HG03469 (cell line): ENCODE measurements at regions not wholly inside any gene's neighbourhood (a gene's known extent, or its start where the extent isn't known, plus 50 kb on each side); places are given as distances from the start of the nearest gene placed in this dataset.

ENCODE experiments used
- ATAC-seq: cut with Tn5 transposase; IDR thresholded peaks from one replicate; pipeline ENCODE4 v1.9.1; 2021; ENCODE audit warnings: mild to moderate bottlenecking, moderate library complexity, moderate number of reproducible peaks; ENCODE audit not compliant: unreplicated experiment

DNA sequence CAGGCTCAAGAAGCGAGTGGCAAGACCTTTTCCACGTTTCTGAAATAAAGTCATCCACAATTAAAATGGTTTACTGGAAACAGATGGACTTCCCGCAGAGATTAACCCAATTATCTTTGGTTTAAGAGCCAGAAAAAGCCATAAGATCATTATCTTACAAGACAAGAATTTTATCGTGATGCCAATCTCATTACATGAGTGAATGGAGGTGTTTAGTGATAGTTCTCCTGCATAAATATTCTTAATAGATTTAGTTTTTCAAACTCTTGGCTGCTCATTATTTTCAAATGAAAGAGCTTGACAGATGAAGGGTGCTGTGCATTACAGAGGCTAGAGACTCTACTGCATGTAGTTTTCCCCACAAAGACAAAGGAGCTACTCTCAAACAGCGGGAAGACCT lies 1028.4 kb upstream of the PIK3C3 start:
- no peak for ATAC-seq

DNA sequence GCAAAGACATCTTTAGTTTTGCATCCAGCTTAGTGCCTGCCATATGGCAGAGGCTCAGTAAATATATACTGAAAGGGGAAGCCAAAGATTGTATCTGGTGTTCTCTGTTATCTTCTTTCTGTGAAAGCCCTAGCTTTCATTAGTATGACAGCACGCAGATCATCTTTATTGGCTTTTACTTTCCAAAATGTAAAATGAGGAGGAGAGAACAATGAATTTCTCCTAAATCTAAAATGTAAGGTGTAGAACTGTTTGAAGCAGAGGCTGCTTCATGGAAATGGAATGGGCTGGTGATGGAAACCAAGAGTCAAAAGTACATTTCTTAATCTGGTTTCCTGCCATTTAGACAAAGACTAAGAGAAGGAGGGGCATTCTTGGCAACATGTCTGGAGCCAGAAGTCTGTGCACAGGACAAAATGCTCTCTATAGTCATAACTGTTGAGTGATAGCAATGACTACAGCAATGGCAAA lies 1029.9 kb upstream of the PIK3C3 start:
- ATAC-seq, result no peak

DNA sequence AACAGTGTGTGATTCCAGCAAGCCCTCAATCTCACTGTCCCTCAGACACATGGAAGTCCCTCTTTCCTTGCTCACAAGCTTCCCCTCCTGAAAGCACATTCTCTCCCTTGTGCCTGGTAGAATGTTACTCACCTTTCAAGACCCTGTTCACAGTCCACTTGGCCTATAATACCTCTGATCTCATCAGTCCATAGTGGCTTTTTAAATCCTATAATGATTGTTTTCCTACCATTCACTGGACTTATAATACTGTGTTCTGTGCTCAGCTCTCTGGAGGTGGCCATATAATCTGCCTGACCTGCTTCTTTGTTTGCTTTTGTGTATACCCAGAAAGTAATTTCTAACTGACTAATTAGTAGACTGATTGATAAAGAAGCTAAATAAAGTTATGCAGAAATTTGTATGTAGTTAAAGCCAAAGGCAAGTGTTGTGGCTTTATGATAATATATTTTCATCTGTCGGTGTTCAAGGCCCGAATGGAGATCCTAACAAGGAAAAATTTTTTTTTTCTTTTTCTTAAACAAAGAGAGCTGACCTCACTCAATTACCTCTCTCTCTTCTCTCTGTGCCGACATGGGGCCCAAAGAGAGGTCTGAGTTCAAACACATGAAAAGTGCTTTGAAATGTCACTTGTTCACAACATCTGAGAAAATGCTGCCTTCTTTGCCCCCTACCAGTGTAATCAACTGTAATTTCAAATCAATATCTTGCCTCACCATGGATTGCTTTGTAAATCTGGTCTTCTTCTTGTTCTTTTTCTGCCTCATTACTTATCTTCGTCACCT lies 1033.0 kb upstream of the PIK3C3 start:
- ATAC-seq, result no peak

DNA sequence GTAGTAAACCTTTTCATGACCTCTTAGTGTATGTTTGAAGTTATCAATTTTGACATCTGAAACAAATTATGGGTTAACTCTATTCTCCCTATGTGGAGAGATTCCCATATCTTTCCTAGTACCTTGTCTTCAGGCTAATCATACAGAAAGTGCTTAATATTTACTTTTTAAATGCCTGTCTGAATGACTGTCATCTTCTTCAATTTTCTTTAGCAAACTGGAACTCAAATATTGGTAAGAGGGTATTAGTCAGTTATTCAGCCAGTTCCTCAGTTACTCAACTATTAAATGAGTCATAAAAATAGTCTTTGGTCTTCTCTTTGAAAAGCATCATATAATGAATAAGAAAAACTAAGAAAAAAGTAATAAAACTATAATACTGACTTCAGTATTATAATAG lies 1038.0 kb upstream of the PIK3C3 start:
- ATAC-seq, result no peak

DNA sequence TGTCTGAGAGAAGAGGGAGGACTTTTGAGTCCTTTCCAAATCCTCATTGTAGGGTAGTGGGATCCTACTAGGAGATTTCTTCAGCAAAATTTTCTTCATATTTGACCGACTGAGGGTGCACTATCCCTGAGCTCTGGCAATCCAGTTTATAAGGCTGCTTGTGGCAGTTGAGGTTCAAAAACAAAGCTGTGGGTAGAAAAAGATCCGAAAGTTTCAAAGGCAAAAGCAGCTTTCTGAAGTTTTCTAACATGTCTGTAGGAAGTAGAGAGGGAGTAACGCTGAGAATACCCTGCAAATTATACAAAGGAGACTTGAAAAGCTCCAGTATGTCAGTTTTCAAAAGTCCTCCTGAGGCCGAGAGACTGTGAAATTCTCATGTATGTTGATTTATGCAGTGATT lies 1039.3 kb upstream of the PIK3C3 start:
- no peak for ATAC-seq

DNA sequence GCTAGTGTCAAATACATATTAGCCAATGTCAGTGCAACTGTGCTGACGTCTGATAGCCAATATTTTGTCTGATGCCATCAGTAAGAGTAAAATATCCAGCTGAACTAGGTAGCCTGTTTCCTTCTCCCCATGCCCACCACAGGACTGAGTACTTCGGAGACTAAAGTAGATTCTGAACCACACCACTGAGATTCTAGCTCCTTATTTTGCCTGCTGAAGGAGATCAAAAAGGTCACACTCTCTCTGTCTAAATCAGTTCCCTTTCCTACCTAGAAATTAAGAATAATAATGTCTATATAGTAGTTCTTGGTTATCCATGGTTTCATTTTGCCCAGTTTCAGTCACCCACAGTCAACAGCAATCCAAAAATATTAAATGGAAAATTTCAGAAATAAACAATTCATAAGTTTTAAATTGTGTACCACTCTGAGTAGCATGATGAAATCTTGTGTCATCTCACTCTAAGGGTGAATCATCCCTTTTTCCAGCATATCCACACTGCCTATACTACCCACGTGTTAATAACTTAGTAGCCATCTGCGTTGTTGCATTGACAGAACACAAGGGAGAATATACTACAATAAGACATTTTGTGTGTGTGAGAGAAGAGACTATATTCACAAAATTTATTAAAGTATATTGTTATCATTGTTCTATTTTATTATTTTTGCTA lies 1043.3 kb upstream of the PIK3C3 start:
- ATAC-seq, result no peak

DNA sequence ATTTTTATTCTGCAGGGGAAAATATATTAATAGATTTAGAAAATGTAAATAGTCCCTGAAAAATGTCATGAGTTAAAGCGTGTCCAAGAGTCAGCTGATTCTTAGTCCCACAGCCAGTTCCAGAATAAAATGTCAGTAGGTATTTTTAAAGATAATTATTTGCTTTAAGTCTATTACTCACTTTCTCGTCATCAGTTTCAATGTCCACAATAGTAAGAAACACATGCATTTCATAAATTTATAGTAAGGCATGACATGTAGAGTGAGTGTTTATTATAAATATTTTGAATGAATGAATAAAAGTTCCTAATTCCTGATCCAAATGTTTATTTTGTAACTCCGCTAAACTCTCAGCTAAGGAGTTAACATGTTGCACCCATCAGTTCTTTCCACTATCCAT lies 1044.0 kb upstream of the PIK3C3 start:
- ATAC-seq, result no peak

DNA sequence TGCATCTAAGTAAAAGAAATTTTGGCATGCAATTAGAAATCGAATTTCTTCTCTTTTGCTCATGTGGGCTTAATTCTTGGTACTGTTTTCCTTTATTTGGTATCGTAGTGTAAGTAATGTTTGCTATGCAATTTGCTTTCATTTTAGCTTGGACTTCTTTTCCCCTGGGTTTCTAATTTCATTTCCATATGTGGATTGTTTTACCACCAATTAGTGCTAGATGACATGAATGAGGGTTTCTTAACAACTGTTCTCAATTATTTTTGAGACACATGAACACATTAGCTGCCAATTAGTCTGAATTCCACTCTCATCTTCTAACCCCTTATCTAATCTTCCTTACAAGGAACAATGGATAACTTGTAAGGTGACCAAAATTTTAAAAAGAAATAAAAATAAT lies 1047.2 kb upstream of the PIK3C3 start:
- no peak for ATAC-seq

DNA sequence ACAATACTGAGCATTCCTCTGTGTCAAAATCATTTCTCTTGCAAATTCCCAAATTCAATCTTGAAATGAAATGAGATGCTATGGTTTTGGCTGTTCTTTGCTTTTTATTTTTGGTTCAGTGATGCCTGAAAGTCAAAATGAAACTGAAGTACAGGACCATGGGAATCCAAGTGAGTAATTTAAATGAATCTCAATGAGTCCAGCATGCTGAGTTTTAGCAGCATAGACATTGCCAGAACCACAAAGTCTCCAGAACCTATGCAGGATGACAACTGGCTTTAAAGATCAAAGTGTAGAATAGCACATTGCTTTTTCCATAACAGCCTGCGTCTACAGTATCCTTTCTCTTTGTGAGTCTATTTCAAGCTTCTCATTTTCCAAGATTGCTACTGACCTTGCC lies 1050.7 kb upstream of the PIK3C3 start:
- ATAC-seq, result no peak

DNA sequence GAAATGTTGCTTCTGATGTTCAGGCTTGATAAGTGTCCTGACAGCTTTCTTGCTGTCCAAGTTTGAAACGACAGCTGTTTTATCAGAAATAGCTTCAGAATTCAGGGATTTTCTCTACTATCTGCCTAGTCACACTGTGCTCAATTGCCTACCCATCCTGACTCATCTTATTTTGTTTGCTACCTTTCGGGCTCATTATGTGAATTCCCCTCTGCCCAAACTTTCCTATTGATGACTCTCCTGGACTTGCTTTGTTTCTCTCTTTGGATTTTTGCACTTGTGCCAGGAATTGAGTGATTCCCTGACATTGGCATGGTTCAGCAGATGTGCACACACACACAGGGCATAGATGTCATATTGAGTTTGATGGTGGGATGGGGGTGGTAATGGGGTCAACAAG lies 1052.6 kb upstream of the PIK3C3 start:
- ATAC-seq, result no peak

DNA sequence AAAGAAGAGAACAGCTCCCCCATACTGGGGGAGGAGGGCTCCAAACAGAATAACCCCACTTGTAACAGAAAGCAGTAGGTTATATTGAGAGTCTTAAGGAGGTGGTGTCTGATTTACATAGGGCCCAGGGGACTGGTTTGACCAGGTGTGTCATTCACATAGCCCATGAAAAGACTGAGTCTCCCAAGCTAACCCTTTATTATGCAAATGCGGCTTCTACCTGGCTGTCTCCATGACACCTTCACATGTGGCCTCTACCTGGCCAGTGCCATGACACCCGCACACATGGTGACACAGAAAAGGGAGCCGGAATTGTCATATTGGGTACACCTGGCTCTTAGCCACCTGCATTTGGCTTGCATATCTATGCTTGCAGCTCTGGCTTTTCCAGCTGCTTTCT lies 1057.2 kb upstream of the PIK3C3 start:
- no peak for ATAC-seq

DNA sequence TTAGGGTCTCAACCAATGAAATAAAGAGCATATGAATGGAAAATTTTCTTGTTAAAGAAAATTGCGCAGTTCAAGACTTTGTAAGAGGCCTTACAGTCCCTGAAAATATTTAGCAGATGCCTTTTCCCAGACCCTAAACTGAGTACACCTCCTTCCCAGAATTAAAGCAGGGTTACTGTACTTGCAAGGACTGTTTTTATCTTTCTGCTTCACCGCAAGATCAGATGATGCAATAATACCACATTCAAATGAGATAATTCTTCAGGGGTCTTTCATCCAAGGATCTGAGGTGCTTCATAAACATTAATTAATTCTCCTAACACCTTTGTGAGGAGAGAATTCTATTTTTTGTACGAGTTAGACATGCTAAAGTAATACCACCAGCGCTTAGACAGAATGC lies 1071.8 kb upstream of the PIK3C3 start:
- ATAC-seq, result no peak

DNA sequence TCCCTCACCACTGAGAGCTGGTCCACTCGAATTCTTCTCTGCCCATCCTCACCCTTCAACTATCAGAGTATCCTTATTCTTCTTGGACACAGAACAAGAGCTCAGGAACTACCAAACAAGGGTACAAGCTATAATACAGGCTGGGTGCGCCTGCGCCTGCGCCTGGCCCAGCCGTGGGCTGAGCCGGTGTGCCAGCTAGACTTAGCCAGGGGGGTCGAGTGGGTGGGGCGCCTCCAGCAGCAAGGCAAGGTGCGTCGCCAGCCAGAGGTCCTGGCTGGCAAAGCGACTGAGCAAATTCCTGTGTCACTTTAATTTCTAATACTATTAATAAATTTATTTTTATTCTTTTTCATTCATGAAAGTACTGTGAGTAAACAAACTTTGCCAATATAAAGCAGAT lies 1072.6 kb upstream of the PIK3C3 start:
- ATAC-seq, result no peak

DNA sequence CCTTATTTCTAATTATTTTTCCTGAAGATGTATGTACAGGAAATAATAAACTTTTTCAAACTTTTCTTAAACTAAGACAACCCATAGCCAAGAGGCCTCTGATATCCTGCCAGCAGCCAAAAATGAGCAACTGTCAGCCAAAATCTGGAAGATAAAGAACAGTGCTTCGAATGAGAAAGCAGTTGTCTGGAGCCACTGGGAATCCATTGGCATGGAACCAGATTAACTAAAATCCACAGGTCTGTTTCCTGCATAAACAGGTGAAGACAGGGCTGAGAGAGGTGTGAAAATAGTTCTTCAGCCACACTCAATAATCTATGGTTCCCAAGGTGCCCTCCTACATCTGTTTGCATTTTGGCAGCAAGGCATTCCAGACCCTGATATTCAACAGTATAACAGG lies 1076.7 kb upstream of the PIK3C3 start:
- ATAC-seq, result no peak

DNA sequence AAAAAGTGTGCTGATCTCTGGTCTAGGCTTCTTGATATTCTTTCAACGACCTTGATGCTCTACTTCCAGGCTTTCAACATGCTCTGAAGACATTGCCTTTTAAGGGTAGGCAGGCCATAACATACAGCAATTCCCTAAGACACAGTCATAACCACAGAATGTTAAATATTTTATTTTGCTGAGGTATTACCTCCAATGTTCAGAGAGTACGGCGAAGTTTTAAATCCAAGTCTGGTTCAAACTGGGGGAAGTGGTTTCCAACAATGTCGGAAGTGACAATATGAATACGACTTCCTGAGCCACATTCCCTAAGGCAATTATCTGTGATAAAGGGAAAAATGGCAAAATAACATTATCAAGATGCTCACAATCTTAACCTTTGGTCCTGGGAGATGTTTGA lies 1077.9 kb upstream of the PIK3C3 start:
- no peak for ATAC-seq

DNA sequence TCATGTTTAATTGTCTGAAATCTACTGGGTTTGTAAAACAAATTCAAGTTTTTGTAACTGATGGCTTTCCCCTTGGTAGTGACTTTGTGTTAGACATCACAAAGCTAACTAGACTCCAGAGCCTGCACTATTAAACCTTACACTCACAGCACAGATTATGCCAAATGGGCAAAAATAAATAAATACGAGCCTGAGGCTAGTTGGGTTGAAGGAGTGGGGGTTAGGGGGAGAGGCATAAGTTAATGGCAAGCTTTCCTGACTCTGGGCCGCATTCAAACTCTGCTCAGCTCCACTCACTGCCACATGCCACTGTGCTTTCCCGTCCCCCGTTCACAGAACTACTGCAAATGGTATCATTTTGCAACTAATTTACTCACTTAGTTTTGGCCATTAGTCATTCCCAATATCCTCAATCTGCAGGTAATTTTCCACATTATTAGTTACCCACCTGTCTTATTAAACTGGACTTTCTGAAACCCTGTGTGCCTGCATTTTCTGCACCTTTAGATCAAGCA lies 1079.9 kb upstream of the PIK3C3 start:
- ATAC-seq, result no peak

DNA sequence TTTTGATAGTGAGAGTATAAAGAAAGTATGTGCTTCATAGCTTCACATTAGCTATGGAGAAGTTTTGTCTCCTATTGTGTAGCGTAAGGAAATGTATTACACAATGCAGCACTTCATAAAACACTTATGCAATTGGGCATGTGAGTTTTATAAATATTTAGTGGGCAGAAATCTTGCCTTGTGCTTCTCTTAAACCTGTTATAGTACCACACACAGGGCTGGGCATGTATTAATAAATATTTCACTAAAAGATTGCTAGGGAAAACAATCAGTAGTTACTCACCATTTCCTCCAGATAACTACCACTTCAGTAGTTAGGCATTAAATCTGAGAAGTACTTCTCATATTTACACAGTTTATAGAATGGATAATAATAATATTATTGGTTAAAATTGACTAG lies 1080.8 kb upstream of the PIK3C3 start:
- no peak for ATAC-seq

DNA sequence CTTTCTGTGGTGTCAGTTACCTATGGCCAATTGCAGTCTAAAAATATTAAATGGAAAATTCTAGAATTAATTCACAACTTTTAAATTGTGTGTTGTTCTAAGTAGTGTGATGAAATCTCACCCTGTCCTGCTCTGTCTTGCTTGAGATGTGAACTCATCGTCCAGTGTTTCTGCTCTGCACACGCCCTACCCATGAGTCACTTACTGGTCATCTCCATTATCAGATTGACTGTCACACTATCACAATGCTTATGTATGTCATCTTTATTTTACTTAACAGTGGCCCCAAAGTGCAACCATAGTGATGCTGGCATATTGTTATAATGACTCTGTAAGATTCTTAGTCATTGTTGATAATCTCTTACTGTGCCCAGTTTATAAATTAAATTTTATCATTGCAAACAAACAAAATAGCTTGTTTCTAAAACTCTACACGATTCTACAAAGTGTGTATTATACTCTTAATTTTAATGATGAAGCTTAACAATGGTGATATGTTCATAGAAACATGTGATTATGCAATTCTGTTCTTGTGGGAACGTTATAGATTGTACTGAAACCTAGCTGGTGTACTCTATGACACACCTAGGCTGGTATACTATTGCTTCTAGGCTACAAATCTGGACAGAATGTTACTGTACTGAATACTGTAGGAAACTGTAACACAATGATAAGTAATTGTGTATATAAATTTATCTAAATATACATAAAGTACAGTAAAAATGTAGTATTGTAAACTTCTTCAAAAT lies 1086.8 kb upstream of the PIK3C3 start:
- no peak for ATAC-seq

DNA sequence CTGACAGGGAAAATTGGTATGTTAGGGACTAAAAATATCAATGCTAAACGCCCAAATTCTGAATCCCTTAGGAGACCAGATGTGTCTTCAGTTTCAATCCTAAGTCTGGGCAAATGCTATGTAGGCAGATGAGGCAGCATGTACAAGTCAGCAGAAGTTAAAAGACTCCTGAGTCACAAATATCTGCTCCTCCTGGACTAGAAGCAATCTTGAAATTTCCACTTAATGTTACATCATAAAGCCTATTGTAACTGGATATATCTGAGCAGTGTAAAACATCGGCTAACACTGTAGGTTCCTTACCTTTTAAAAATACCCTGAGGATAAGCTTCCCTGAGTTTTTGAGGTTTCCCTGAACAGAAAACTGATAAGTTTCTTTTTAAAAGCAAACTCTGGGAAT lies 1087.6 kb upstream of the PIK3C3 start:
- no peak for ATAC-seq

DNA sequence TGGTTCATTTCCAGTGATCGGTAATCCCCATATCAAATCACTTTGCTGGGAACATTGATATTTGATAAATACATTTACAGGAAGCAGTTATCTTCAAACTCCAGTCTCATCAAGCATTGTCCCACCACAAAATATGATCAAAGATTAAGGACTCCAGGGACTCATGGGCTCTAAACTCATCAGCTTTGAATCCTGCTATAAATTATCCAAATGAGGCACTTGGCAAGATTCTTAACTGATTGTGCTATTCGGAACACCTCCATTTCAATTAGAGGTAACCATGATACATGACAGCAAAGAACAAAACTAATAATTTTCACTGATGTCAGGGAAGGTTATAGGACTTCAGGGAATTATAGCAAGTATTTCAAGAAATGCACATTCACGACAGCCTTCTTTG lies 1088.1 kb upstream of the PIK3C3 start:
- no peak for ATAC-seq

DNA sequence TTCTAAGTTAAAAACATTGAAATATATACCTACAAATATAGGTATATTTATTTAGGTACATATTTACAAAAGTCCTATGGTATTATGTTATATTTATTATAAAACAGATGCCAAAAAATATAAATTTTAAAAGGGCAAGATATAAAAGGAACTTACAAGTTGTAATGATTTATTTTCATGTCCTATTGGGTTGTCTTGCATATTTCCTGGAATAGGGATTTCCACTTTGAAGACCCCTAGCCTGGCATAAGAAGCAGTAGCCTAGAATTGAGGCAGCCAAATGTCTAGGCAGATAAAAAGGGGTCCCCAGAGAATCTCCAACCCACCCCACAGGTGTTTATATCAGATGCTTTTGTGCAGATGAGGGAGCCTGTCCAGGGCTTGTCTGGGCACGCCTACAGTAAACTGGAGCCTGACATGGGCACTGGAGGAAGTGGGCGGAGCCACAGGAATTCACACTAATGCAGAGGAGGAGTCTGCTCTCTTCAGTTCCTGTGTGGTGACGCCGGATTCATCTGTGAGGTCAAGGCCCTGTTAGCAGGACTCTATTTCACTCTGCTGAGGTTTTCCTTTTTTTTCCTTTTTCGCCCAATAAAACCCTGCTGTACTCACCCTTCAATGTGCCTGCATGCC lies 1088.9 kb upstream of the PIK3C3 start:
- ATAC-seq, result no peak
